ENCODE measurements at regions not wholly inside any gene's neighbourhood (a gene's known extent, or its start where the extent isn't known, plus 50 kb on each side); places are given as distances from the start of the nearest gene placed in this dataset.

GRCh38 chr2:156896294-156896693, 361.2 kb upstream of the GALNT5 start:
- Histone ChIP-seq H3K27me3 (replicated peaks; ENCODE audit: control insufficient read depth, insufficient read depth, low read length) (no peaks in the 10 kb centered on the region; the same call in 1 of the 2 replicates), H3K36me3 (ENCODE audit: control insufficient read depth, insufficient read depth, low read length) (no peaks in the 10 kb centered on the region), H3K4me3 (replicated peaks; ENCODE audit: low read depth, low read length) (no peak overlapping the region)
- TF ChIP-seq, protein P1, sequence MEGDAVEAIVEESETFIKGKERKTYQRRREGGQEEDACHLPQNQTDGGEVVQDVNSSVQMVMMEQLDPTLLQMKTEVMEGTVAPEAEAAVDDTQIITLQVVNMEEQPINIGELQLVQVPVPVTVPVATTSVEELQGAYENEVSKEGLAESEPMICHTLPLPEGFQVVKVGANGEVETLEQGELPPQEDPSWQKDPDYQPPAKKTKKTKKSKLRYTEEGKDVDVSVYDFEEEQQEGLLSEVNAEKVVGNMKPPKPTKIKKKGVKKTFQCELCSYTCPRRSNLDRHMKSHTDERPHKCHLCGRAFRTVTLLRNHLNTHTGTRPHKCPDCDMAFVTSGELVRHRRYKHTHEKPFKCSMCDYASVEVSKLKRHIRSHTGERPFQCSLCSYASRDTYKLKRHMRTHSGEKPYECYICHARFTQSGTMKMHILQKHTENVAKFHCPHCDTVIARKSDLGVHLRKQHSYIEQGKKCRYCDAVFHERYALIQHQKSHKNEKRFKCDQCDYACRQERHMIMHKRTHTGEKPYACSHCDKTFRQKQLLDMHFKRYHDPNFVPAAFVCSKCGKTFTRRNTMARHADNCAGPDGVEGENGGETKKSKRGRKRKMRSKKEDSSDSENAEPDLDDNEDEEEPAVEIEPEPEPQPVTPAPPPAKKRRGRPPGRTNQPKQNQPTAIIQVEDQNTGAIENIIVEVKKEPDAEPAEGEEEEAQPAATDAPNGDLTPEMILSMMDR (IDR thresholded peaks at IDR 0.05; ENCODE audit: insufficient read depth, low read length, poor library complexity, severe bottlenecking): no peak
- peak; percentile 40 for DNase-seq (ENCODE audit: extremely low read depth, insufficient read length)

- no peaks in the 10 kb centered on the region for H3K36me3 ChIP-seq (ENCODE audit: control insufficient read depth, insufficient read depth, low read length)
- no peak for DNase-seq (ENCODE audit: extremely low read depth, insufficient read length)
- H3K4me3 ChIP-seq (replicated peaks; ENCODE audit: low read depth, low read length): no peak overlapping the region
- no peaks in the 10 kb centered on the region; the same call in 1 of the 2 replicates for H3K27me3 ChIP-seq (replicated peaks; ENCODE audit: control insufficient read depth, insufficient read depth, low read length)
- TF ChIP-seq, protein P1 (IDR thresholded peaks at IDR 0.05; ENCODE audit: insufficient read depth, low read length, poor library complexity, severe bottlenecking): no peak
Measured at GRCh38 chr2:156897548-156897947, 360.0 kb upstream of the GALNT5 start.

DNA sequence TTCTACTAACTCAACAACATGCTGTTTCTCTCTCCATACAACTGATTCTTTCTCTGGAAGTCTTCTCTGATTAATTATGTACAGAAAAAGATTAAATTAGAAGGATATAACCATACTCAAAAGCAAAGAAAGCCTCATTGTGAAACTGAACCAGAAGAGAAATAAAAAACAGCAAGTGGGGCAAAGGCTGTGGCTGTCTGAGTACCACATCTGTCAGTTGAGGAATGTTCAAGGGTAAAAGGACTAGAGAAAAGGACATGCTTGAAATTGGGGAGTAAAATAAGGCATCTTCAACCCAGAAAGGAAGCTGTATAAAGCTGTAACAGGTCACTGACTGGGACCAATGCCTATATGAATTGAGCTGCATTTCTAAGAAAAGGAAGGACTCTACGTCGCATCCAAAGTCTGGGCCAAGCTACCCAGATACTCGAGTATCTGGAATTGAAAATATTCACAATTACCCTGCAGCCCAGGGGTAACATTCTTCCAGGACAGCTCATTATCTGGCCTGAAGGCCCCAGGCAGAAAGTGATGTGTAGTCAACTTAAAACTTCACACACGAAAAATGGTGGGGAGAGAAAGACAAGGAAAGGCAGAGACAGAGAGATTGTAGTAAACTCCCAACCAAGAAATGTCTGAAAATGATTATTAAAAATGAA, 356.0 kb upstream of the GALNT5 start:
- Histone ChIP-seq H3K27me3 (replicated peaks; ENCODE audit: control insufficient read depth, insufficient read depth, low read length) (no peaks in the 10 kb centered on the region; the same call in 1 of the 2 replicates), H3K36me3 (ENCODE audit: control insufficient read depth, insufficient read depth, low read length) (no peaks in the 10 kb centered on the region), H3K4me3 (replicated peaks; ENCODE audit: low read depth, low read length) (no peak overlapping the region)
- DNase-seq (ENCODE audit: extremely low read depth, insufficient read length): no peak
- TF ChIP-seq, protein P1 (IDR thresholded peaks at IDR 0.05; ENCODE audit: insufficient read depth, low read length, poor library complexity, severe bottlenecking): no peak

DNA sequence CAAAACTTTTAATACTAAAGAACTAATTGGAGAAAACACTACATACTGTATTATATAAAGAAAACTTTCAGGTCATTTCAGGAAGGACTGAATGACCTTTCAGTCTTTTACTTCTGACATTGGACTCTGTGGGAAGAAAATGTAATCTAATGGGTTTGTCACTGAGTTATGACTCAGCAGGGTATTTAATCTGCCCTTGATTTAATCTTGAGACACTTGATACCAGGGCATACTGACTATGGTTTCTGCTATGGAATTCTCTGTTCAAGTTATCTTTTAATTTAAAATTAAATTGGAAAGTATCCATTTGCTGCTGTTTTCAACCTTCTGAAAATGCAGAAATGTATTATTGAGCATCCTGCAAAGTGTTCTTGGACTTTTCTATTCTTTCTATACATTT, 354.2 kb upstream of the GALNT5 start:
- H3K27me3 ChIP-seq (replicated peaks; ENCODE audit: control insufficient read depth, insufficient read depth, low read length): no peaks in the 10 kb centered on the region; the same call in 1 of the 2 replicates
- no peaks in the 10 kb centered on the region for H3K36me3 ChIP-seq (ENCODE audit: control insufficient read depth, insufficient read depth, low read length)
- H3K4me3 ChIP-seq (replicated peaks; ENCODE audit: low read depth, low read length): no peak overlapping the region
- no peak for DNase-seq (ENCODE audit: extremely low read depth, insufficient read length)
- TF ChIP-seq, protein P1 (IDR thresholded peaks at IDR 0.05; ENCODE audit: insufficient read depth, low read length, poor library complexity, severe bottlenecking): no peak

GRCh38 chr2:156907806-156908205, 349.7 kb upstream of the GALNT5 start:
- H3K36me3 ChIP-seq (ENCODE audit: control insufficient read depth, insufficient read depth, low read length): no peaks in the 10 kb centered on the region
- DNase-seq (ENCODE audit: extremely low read depth, insufficient read length): no peak
- H3K4me3 ChIP-seq (replicated peaks; ENCODE audit: low read depth, low read length): no peak overlapping the region
- H3K27me3 ChIP-seq (replicated peaks; ENCODE audit: control insufficient read depth, insufficient read depth, low read length): no peaks in the 10 kb centered on the region
- TF ChIP-seq, protein P1 (IDR thresholded peaks at IDR 0.05; ENCODE audit: insufficient read depth, low read length, poor library complexity, severe bottlenecking): no peak

Data from GM06990 (cell line).